HEK293 (cell line): ENCODE measurements at regions not wholly inside any gene's neighbourhood (a gene's known extent, or its start where the extent isn't known, plus 50 kb on each side); places are given as distances from the start of the nearest gene placed in this dataset.

ENCODE experiments used
- HOXA7 ChIP-seq: sonication (generic); formaldehyde crosslinking; IDR thresholded peaks from 2 replicates; pipeline ENCODE4 v1.8.1; 2022; ENCODE audit warnings: missing genetic modification reagents, borderline replicate concordance
- WT1 ChIP-seq: fragments of 450-650 bp; formaldehyde crosslinking; IDR thresholded peaks from 2 replicates; pipeline ENCODE4 v1.5.1; 2016; ENCODE audit warnings: missing biosample characterization, missing genetic modification characterization
- ZBTB7A ChIP-seq: fragments of 450-650 bp; formaldehyde crosslinking; IDR thresholded peaks from 2 replicates; pipeline ENCODE4 v1.5.1; 2016; ENCODE audit warnings: low read depth, missing biosample characterization, missing genetic modification characterization
- ZNF16 ChIP-seq: fragments of 450-650 bp; formaldehyde crosslinking; IDR thresholded peaks from 2 replicates; pipeline ENCODE4 v1.5.1; 2016; ENCODE audit warnings: low read depth, missing biosample characterization, missing genetic modification characterization
- ZNF221 ChIP-seq: fragments of 450-650 bp; formaldehyde crosslinking; IDR thresholded peaks from 2 replicates; pipeline ENCODE4 v1.5.1; 2017; ENCODE audit warnings: missing biosample characterization, missing genetic modification characterization, borderline replicate concordance
- ZNF561 ChIP-seq: fragments of 450-650 bp; IDR thresholded peaks from 2 replicates; pipeline ENCODE4 v1.5.1; 2018; ENCODE audit warnings: missing biosample characterization, missing genetic modification characterization, borderline replicate concordance
- TF ChIP-seq, protein P1 (sequence below): fragments of 450-650 bp; formaldehyde crosslinking; IDR thresholded peaks from 2 replicates; pipeline ENCODE4 v1.5.1; 2016; ENCODE audit warnings: missing biosample characterization, missing genetic modification characterization
- TF ChIP-seq, protein P2 (sequence below): fragments of 450-650 bp; formaldehyde crosslinking; IDR thresholded peaks from 2 replicates; pipeline ENCODE4 v1.5.1; 2016; ENCODE audit warnings: missing biosample characterization, missing genetic modification characterization, borderline replicate concordance
- TF ChIP-seq, protein P3 (sequence below): fragments of 450-650 bp; IDR thresholded peaks from 2 replicates; pipeline ENCODE4 v1.5.1; 2018; ENCODE audit warnings: missing biosample characterization, missing genetic modification characterization
- TF ChIP-seq, protein P4 (sequence below): fragments of 450-650 bp; formaldehyde crosslinking; IDR thresholded peaks from 2 replicates; pipeline ENCODE4 v1.5.1; 2017; ENCODE audit warnings: missing biosample characterization, missing genetic modification characterization
- TF ChIP-seq, protein P5 (sequence below): fragments of 450-650 bp; formaldehyde crosslinking; IDR thresholded peaks from 2 replicates; pipeline ENCODE4 v1.5.1; 2016; ENCODE audit warnings: missing biosample characterization, missing genetic modification characterization
- TF ChIP-seq, protein P6 (sequence below): fragments of 450-650 bp; IDR thresholded peaks from 2 replicates; pipeline ENCODE4 v1.5.1; 2018; ENCODE audit warnings: missing biosample characterization, mild to moderate bottlenecking, missing genetic modification characterization
- TF ChIP-seq, protein P7 (sequence below): fragments of 450-650 bp; formaldehyde crosslinking; conservative IDR thresholded peaks from 2 replicates; pipeline ENCODE4 v1.5.1; 2016; ENCODE audit warnings: low read depth, missing biosample characterization, missing genetic modification characterization
- TF ChIP-seq, protein P8 (sequence below): fragments of 450-650 bp; formaldehyde crosslinking; IDR thresholded peaks from 2 replicates; pipeline ENCODE4 v1.5.1; 2016; ENCODE audit warnings: missing biosample characterization, missing genetic modification characterization
- TF ChIP-seq, protein P9 (sequence below): fragments of 450-650 bp; formaldehyde crosslinking; IDR thresholded peaks from 2 replicates; pipeline ENCODE4 v1.5.1; 2017; ENCODE audit warnings: missing biosample characterization, missing genetic modification characterization

DNA sequence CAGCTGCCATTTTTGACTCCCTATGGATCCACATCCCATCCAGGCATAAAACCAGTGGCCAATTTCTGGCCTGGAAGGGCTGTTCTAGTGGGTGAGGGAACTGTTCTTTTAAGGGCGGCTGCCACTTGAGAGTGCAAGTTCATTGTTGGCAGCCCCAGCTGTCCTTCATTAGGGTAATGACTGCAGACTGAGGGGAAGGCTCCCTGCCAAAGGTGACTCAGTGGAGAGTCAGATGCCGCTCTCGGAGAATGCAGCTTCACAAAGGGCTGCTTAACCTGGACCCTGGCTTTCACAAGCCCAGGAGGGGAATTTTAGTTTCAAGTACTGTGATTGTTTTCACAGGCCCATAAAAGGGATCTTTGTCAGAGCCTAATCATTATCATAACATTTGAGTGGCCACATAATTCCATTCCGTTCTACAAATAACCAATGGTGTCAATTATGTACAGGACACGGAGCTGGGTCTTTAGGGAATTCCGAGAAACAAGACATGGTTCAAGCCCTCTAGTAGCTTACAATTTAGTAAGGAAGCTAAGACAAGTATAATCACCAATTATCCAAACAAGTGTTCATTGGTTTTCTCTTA is 235.7 kb downstream of the CDCA7 start (continued):
- TF ChIP-seq, protein P1, sequence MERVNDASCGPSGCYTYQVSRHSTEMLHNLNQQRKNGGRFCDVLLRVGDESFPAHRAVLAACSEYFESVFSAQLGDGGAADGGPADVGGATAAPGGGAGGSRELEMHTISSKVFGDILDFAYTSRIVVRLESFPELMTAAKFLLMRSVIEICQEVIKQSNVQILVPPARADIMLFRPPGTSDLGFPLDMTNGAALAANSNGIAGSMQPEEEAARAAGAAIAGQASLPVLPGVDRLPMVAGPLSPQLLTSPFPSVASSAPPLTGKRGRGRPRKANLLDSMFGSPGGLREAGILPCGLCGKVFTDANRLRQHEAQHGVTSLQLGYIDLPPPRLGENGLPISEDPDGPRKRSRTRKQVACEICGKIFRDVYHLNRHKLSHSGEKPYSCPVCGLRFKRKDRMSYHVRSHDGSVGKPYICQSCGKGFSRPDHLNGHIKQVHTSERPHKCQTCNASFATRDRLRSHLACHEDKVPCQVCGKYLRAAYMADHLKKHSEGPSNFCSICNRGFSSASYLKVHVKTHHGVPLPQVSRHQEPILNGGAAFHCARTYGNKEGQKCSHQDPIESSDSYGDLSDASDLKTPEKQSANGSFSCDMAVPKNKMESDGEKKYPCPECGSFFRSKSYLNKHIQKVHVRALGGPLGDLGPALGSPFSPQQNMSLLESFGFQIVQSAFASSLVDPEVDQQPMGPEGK (tag by site-specific recombination) = no peak
- TF ChIP-seq, protein P2, sequence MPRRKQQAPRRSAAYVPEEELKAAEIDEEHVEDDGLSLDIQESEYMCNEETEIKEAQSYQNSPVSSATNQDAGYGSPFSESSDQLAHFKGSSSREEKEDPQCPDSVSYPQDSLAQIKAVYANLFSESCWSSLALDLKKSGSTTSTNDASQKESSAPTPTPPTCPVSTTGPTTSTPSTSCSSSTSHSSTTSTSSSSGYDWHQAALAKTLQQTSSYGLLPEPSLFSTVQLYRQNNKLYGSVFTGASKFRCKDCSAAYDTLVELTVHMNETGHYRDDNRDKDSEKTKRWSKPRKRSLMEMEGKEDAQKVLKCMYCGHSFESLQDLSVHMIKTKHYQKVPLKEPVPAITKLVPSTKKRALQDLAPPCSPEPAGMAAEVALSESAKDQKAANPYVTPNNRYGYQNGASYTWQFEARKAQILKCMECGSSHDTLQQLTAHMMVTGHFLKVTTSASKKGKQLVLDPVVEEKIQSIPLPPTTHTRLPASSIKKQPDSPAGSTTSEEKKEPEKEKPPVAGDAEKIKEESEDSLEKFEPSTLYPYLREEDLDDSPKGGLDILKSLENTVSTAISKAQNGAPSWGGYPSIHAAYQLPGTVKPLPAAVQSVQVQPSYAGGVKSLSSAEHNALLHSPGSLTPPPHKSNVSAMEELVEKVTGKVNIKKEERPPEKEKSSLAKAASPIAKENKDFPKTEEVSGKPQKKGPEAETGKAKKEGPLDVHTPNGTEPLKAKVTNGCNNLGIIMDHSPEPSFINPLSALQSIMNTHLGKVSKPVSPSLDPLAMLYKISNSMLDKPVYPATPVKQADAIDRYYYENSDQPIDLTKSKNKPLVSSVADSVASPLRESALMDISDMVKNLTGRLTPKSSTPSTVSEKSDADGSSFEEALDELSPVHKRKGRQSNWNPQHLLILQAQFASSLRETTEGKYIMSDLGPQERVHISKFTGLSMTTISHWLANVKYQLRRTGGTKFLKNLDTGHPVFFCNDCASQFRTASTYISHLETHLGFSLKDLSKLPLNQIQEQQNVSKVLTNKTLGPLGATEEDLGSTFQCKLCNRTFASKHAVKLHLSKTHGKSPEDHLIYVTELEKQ (tag by site-specific recombination) = peak; percentile 52; the same call in 1 of the 2 replicates
- TF ChIP-seq ZBTB7A (no peak), WT1 (tag by site-specific recombination) (no peak), ZNF16 (tag by site-specific recombination) (no peak), HOXA7 (CRISPR knock-in tag) (no peak), ZNF221 (no peak), ZNF561 (tag by site-specific recombination) (peak; percentile 72)
- TF ChIP-seq, protein P3, sequence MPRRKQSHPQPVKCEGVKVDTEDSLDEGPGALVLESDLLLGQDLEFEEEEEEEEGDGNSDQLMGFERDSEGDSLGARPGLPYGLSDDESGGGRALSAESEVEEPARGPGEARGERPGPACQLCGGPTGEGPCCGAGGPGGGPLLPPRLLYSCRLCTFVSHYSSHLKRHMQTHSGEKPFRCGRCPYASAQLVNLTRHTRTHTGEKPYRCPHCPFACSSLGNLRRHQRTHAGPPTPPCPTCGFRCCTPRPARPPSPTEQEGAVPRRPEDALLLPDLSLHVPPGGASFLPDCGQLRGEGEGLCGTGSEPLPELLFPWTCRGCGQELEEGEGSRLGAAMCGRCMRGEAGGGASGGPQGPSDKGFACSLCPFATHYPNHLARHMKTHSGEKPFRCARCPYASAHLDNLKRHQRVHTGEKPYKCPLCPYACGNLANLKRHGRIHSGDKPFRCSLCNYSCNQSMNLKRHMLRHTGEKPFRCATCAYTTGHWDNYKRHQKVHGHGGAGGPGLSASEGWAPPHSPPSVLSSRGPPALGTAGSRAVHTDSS (tag by site-specific recombination) = no peak
- TF ChIP-seq, protein P4, sequence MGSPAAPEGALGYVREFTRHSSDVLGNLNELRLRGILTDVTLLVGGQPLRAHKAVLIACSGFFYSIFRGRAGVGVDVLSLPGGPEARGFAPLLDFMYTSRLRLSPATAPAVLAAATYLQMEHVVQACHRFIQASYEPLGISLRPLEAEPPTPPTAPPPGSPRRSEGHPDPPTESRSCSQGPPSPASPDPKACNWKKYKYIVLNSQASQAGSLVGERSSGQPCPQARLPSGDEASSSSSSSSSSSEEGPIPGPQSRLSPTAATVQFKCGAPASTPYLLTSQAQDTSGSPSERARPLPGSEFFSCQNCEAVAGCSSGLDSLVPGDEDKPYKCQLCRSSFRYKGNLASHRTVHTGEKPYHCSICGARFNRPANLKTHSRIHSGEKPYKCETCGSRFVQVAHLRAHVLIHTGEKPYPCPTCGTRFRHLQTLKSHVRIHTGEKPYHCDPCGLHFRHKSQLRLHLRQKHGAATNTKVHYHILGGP (tag by site-specific recombination) = no peak
- TF ChIP-seq, protein P5, sequence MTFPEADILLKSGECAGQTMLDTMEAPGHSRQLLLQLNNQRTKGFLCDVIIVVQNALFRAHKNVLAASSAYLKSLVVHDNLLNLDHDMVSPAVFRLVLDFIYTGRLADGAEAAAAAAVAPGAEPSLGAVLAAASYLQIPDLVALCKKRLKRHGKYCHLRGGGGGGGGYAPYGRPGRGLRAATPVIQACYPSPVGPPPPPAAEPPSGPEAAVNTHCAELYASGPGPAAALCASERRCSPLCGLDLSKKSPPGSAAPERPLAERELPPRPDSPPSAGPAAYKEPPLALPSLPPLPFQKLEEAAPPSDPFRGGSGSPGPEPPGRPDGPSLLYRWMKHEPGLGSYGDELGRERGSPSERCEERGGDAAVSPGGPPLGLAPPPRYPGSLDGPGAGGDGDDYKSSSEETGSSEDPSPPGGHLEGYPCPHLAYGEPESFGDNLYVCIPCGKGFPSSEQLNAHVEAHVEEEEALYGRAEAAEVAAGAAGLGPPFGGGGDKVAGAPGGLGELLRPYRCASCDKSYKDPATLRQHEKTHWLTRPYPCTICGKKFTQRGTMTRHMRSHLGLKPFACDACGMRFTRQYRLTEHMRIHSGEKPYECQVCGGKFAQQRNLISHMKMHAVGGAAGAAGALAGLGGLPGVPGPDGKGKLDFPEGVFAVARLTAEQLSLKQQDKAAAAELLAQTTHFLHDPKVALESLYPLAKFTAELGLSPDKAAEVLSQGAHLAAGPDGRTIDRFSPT = no peak
- TF ChIP-seq, protein P6, sequence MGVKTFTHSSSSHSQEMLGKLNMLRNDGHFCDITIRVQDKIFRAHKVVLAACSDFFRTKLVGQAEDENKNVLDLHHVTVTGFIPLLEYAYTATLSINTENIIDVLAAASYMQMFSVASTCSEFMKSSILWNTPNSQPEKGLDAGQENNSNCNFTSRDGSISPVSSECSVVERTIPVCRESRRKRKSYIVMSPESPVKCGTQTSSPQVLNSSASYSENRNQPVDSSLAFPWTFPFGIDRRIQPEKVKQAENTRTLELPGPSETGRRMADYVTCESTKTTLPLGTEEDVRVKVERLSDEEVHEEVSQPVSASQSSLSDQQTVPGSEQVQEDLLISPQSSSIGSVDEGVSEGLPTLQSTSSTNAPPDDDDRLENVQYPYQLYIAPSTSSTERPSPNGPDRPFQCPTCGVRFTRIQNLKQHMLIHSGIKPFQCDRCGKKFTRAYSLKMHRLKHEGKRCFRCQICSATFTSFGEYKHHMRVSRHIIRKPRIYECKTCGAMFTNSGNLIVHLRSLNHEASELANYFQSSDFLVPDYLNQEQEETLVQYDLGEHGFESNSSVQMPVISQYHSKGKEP = no peak
- TF ChIP-seq, protein P7, sequence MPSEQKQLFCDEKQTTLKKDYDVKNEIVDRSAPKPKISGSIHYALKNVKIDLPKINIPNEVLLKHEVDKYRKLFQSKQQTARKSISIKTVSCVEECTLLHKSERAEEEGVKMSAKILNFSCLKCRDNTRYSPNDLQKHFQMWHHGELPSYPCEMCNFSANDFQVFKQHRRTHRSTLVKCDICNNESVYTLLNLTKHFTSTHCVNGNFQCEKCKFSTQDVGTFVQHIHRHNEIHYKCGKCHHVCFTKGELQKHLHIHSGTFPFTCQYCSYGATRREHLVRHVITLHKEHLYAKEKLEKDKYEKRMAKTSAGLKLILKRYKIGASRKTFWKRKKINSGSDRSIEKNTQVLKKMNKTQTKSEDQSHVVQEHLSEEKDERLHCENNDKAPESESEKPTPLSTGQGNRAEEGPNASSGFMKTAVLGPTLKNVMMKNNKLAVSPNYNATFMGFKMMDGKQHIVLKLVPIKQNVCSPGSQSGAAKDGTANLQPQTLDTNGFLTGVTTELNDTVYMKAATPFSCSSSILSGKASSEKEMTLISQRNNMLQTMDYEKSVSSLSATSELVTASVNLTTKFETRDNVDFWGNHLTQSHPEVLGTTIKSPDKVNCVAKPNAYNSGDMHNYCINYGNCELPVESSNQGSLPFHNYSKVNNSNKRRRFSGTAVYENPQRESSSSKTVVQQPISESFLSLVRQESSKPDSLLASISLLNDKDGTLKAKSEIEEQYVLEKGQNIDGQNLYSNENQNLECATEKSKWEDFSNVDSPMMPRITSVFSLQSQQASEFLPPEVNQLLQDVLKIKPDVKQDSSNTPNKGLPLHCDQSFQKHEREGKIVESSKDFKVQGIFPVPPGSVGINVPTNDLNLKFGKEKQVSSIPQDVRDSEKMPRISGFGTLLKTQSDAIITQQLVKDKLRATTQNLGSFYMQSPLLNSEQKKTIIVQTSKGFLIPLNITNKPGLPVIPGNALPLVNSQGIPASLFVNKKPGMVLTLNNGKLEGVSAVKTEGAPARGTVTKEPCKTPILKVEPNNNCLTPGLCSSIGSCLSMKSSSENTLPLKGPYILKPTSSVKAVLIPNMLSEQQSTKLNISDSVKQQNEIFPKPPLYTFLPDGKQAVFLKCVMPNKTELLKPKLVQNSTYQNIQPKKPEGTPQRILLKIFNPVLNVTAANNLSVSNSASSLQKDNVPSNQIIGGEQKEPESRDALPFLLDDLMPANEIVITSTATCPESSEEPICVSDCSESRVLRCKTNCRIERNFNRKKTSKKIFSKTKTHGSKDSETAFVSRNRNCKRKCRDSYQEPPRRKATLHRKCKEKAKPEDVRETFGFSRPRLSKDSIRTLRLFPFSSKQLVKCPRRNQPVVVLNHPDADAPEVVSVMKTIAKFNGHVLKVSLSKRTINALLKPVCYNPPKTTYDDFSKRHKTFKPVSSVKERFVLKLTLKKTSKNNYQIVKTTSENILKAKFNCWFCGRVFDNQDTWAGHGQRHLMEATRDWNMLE = no peak
- TF ChIP-seq, protein P8, sequence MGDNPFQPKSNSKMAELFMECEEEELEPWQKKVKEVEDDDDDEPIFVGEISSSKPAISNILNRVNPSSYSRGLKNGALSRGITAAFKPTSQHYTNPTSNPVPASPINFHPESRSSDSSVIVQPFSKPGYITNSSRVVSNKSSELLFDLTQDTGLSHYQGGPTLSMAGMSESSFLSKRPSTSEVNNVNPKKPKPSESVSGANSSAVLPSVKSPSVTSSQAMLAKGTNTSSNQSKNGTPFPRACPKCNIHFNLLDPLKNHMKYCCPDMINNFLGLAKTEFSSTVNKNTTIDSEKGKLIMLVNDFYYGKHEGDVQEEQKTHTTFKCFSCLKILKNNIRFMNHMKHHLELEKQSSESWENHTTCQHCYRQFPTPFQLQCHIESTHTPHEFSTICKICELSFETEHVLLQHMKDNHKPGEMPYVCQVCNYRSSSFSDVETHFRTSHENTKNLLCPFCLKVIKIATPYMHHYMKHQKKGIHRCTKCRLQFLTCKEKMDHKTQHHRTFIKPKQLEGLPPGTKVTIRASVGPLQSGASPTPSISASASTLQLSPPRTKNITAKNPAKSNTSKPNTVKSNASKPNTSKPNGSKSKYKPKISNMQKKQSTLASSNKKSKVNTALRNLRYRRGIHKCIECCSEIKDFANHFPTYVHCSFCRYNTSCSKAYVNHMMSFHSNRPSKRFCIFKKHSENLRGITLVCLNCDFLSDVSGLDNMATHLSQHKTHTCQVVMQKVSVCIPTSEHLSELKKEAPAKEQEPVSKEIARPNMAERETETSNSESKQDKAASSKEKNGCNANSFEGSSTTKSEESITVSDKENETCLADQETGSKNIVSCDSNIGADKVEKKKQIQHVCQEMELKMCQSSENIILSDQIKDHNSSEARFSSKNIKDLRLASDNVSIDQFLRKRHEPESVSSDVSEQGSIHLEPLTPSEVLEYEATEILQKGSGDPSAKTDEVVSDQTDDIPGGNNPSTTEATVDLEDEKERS (tag by site-specific recombination) = no peak
- TF ChIP-seq, protein P9, sequence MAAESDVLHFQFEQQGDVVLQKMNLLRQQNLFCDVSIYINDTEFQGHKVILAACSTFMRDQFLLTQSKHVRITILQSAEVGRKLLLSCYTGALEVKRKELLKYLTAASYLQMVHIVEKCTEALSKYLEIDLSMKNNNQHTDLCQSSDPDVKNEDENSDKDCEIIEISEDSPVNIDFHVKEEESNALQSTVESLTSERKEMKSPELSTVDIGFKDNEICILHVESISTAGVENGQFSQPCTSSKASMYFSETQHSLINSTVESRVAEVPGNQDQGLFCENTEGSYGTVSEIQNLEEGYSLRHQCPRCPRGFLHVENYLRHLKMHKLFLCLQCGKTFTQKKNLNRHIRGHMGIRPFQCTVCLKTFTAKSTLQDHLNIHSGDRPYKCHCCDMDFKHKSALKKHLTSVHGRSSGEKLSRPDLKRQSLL = no peak
